HT-29 (cell line): ENCODE measurements at regions not wholly inside any gene's neighbourhood (a gene's known extent, or its start where the extent isn't known, plus 50 kb on each side); places are given as distances from the start of the nearest gene placed in this dataset.

Source experiments
- DNase-seq: peaks from one replicate; pipeline ENCODE4 v3.0.0-alpha.2; 2015; ENCODE audit warnings: low spot score

- no peak for DNase-seq
Measured at GRCh38 chr3:154766765-154767503, 313.2 kb upstream of the MME start.

GRCh38 chr3:154764856-154765640 is 315.1 kb upstream of the MME start:
- no peak for DNase-seq

- no peak for DNase-seq
Measured at GRCh38 chr3:154762486-154762885, 317.6 kb upstream of the MME start.

- no peak for DNase-seq
Measured at GRCh38 chr3:154759966-154760365, 320.2 kb upstream of the MME start.

- DNase-seq: peak; percentile 46
Measured at GRCh38 chr3:154758109-154758868, 321.8 kb upstream of the MME start.

- no peak for DNase-seq
Measured at GRCh38 chr3:154753101-154753500, 323.1 kb upstream of the GPR149 start.

- DNase-seq: no peak
Measured at GRCh38 chr3:154749514-154749913, 319.5 kb upstream of the GPR149 start.

- DNase-seq: peak; percentile 23
Measured at GRCh38 chr3:154745929-154746328, 315.9 kb upstream of the GPR149 start.

- DNase-seq: no peak
Measured at GRCh38 chr3:154745122-154745521, 315.1 kb upstream of the GPR149 start.

GRCh38 chr3:154743418-154743817 is 313.4 kb upstream of the GPR149 start:
- DNase-seq: no peak

- no peak for DNase-seq
Measured at GRCh38 chr3:154734468-154734867, 304.5 kb upstream of the GPR149 start.

- peak; percentile 7 for DNase-seq
Measured at GRCh38 chr3:154730186-154730585, 300.2 kb upstream of the GPR149 start.

- no peak for DNase-seq
Measured at GRCh38 chr3:154729741-154730140, 299.8 kb upstream of the GPR149 start.

GRCh38 chr3:154728285-154728684 is 298.3 kb upstream of the GPR149 start:
- no peak for DNase-seq

GRCh38 chr3:154720921-154721320 is 290.9 kb upstream of the GPR149 start:
- DNase-seq: no peak

GRCh38 chr3:154718053-154718452 is 288.1 kb upstream of the GPR149 start:
- DNase-seq: no peak

GRCh38 chr3:154716170-154716569 is 286.2 kb upstream of the GPR149 start:
- DNase-seq: no peak

- DNase-seq: no peak
Measured at GRCh38 chr3:154708554-154708953, 278.6 kb upstream of the GPR149 start.

- DNase-seq: no peak
Measured at GRCh38 chr3:154701055-154701454, 271.1 kb upstream of the GPR149 start.

GRCh38 chr3:154690413-154690812 is 260.4 kb upstream of the GPR149 start:
- DNase-seq: no peak

- DNase-seq: no peak
Measured at GRCh38 chr3:154684440-154684839, 254.4 kb upstream of the GPR149 start.

GRCh38 chr3:154684021-154684420 is 254.0 kb upstream of the GPR149 start:
- DNase-seq: peak; percentile 31
